ENCODE measurements at regions not wholly inside any gene's neighbourhood (a gene's known extent, or its start where the extent isn't known, plus 50 kb on each side); places are given as distances from the start of the nearest gene placed in this dataset.
"Not testable (repeated sequence)": the region's sequence is repeated elsewhere in the genome, so short reads cannot be mapped to it uniquely, and the experiment has no call there.

- Histone ChIP-seq H3K27ac (no peak overlapping the region), H3K4me1 (no peaks in the 10 kb centered on the region), H3K4me3 (no peak overlapping the region), H3K9me3 (peaks cover 0 to 16% of the 10 kb centered on the region in 2 donors), H3K36me3 (no peaks in the 10 kb centered on the region), H3K27me3 (no peaks in the 10 kb centered on the region)
- no peak for DNase-seq
- TF ChIP-seq CTCF (IDR thresholded peaks at IDR 0.05) = no peak
- no peak for TF ChIP-seq POLR2A (IDR thresholded peaks at IDR 0.05)
- intact Hi-C loops (cut with DNase I; ENCODE audit: low total_unique reads) = no loop called here
Observed at GRCh38 chr15:95693917-95694316, 636.6 kb upstream of the NR2F2 start.

DNA sequence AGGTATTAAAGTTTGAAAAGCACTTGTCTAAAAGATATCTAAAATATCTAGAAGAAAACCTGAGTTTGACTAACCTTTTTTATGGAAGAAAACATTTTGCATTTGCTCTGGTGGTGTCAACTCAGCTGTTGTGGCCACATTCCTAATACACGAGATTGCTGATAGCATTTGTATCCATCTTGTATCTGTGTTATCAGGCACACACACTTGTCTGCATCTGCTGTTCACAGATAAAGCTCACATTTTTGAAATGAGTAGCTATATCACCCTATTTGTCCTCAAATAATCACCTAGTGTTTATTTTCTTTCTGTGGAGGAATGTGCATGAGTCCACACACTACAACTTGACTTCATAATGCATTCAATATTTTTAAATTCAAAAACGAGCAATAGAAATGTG, 632.3 kb upstream of the NR2F2 start:
- H3K27ac ChIP-seq = no peak overlapping the region
- no peaks in the 10 kb centered on the region for H3K4me1 ChIP-seq
- TF ChIP-seq CTCF (IDR thresholded peaks at IDR 0.05) = no peak
- no peak for TF ChIP-seq POLR2A (IDR thresholded peaks at IDR 0.05)
- DNase-seq = no peak
- peaks cover 0 to 24% of the 10 kb centered on the region in 2 donors for H3K9me3 ChIP-seq
- intact Hi-C loops (cut with DNase I; ENCODE audit: low total_unique reads) = no loop called here
- H3K4me3 ChIP-seq = no peak overlapping the region
- H3K36me3 ChIP-seq = no peaks in the 10 kb centered on the region
- no peaks in the 10 kb centered on the region for H3K27me3 ChIP-seq

GRCh38 chr15:95698951-95699350, 631.5 kb upstream of the NR2F2 start:
- Histone ChIP-seq H3K4me3 (no peak overlapping the region), H3K4me1 (no peaks in the 10 kb centered on the region), H3K27ac (no peak overlapping the region), H3K36me3 (no peaks in the 10 kb centered on the region), H3K9me3 (peaks cover 0 to 17% of the 10 kb centered on the region in 2 donors), H3K27me3 (no peaks in the 10 kb centered on the region)
- DNase-seq = no peak
- intact Hi-C loops (cut with DNase I; ENCODE audit: low total_unique reads) = no loop called here
- no peak for TF ChIP-seq POLR2A (IDR thresholded peaks at IDR 0.05)
- TF ChIP-seq CTCF (IDR thresholded peaks at IDR 0.05) = no peak

- no peak for DNase-seq
- no peaks in the 10 kb centered on the region for H3K4me1 ChIP-seq
- no peak for TF ChIP-seq CTCF (IDR thresholded peaks at IDR 0.05)
- TF ChIP-seq POLR2A (IDR thresholded peaks at IDR 0.05) = no peak
- H3K27me3 ChIP-seq = no peaks in the 10 kb centered on the region
- no peak overlapping the region for H3K4me3 ChIP-seq
- no peak overlapping the region for H3K27ac ChIP-seq
- H3K9me3 ChIP-seq = peaks cover 0 to 11% of the 10 kb centered on the region in 2 donors
- intact Hi-C loops (cut with DNase I; ENCODE audit: low total_unique reads) = no loop called here
- no peaks in the 10 kb centered on the region for H3K36me3 ChIP-seq
Observed at GRCh38 chr15:95699578-95699977, 630.9 kb upstream of the NR2F2 start.

DNA sequence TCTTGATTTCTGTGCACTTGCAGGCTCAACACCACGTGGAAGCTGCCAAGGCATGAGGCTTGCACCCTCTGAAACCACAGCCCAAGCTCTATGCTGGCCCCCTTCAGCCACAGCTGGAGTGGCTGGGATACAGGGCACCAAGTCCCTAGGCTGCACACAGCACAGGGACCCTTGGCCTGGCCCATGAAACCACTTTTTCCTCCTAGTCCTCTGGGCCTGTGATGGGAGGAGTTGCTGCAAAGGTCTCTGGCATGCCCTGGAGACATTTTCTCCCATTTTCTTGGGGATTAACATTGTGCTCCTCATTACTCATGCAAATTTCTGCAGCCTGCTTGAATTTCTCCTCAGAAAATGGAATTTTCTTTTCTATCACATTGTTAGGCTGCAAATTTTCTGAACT, 629.8 kb upstream of the NR2F2 start:
- H3K4me3 ChIP-seq; H3K36me3 ChIP-seq; H3K9me3 ChIP-seq; H3K27ac ChIP-seq; H3K4me1 ChIP-seq; intact Hi-C loops (cut with DNase I; ENCODE audit: low total_unique reads); H3K27me3 ChIP-seq; DNase-seq: not testable (repeated sequence)

- DNase-seq = no peak
- H3K36me3 ChIP-seq = no peaks in the 10 kb centered on the region
- H3K27me3 ChIP-seq = no peaks in the 10 kb centered on the region
- peaks cover 0 to 8% of the 10 kb centered on the region in 2 donors for H3K9me3 ChIP-seq
- intact Hi-C loops (cut with DNase I; ENCODE audit: low total_unique reads) = no loop called here
- H3K27ac ChIP-seq = no peak overlapping the region
- H3K4me1 ChIP-seq = no peaks in the 10 kb centered on the region
- TF ChIP-seq POLR2A (IDR thresholded peaks at IDR 0.05) = no peak
- no peak for TF ChIP-seq CTCF (IDR thresholded peaks at IDR 0.05)
- H3K4me3 ChIP-seq = no peak overlapping the region
Observed at GRCh38 chr15:95701410-95701809, 629.1 kb upstream of the NR2F2 start.

Data from uterus (tissue), 3 donors.